GM21515 (cell line): ENCODE measurements at regions not wholly inside any gene's neighbourhood (a gene's known extent, or its start where the extent isn't known, plus 50 kb on each side); places are given as distances from the start of the nearest gene placed in this dataset.

Experiments
- ATAC-seq: cut with Tn5 transposase; IDR thresholded peaks from one replicate; pipeline ENCODE4 v1.9.1; 2021; ENCODE audit not compliant: unreplicated experiment

GRCh38 chr2:235390816-235391194, 103.0 kb upstream of the AGAP1 start:
- ATAC-seq = no peak

- ATAC-seq = no peak
Measured at GRCh38 chr2:235391921-235392615, 101.8 kb upstream of the AGAP1 start.

GRCh38 chr2:235394278-235394828, 99.5 kb upstream of the AGAP1 start:
- no peak for ATAC-seq

DNA sequence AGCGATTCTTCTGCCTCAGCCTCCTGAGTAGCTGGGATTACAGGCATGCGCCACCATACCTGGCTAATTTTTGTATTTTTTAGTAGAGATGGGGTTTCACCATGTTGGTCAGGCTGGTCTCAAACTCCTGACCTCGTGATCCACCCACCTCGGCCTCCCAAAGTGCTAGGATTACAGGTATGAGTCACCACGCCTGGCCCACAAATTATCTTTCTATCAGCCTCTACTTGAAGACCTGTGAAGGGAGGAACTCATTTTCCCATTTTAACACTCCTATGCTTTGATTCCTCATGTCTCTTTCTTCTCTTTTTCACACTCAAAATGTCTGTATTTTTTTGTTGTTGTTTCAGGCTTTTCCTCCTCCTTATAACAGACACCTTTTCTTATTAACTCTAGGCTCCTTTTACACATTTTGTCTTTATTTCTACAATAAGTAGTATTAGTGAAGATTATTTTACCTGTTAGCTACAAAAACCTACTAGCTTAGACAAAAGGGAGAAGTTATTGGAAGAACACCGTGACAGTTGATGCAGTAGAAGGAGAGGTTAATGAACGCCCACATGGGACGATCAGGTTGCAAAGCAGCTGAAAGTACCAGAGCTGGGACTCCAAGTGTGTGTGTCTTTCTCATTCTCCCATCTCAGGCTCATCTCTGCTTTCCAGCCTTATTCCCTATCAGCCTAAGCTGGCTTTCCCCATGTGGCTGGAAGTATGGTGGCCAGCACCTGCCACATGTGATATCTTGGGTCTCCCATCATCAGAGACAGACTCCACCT, 97.6 kb upstream of the AGAP1 start:
- no peak for ATAC-seq

DNA sequence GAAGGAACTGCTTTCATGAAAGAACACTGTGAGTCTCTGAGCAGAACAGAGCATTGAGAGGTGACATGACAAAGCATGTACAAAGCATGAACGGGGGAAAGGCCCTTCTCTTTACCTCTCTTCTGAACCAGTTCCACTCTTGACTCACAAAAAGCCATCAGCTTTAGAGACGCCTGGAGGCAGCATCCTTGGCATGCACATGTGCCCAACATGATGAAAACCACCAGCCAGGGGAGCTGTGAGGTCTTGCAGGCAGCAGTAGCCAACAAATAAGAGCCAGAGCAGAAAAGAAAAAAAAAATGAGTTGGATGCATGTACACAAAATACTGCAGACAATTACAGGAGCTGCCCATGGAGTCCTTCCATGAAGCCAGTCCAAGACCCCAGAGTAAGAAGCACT, 95.5 kb upstream of the AGAP1 start:
- no peak for ATAC-seq

- ATAC-seq = no peak
Measured at GRCh38 chr2:235399895-235400294, 93.9 kb upstream of the AGAP1 start.

GRCh38 chr2:235402422-235402821, 91.4 kb upstream of the AGAP1 start:
- no peak for ATAC-seq

DNA sequence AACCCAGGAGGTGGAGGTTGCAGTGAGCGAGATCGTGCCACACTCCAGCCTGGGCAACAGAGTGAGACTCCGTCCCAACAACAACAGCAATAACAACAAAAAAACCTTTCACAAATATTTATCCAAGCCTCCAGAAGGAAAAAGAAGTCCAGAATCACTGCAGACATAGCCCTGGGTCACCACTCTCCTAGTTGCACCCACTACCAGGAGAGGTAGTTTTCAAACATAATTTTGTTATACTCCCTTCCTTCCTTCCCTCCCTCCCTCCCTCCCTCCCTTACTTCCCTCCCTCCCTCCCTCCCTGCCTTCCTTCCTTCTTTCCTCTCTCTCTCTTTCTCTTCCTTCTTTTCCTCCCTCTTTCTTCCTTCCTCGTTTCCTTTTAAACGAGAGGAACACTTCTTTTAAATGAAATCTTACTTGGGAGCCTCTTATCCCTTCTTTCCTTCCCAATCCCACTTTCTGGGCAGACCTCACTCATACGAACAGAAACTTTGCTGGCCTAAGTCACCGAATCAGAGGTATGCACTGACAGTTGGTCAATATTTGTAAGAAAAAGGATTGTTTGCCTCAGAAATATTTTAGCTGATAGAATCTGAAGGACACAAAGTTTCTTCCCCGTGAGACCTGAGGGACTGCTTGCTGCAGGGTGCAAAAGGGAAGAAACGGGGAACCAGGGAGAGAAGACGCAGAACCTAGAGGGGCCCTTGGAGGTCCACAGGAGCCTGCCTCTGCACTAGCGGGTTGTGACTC, 88.1 kb upstream of the AGAP1 start:
- no peak for ATAC-seq

- no peak for ATAC-seq
Measured at GRCh38 chr2:235406430-235406829, 87.4 kb upstream of the AGAP1 start.

GRCh38 chr2:235411905-235412485, 81.8 kb upstream of the AGAP1 start:
- no peak for ATAC-seq

- ATAC-seq = no peak
Measured at GRCh38 chr2:235413064-235413463, 80.8 kb upstream of the AGAP1 start.

GRCh38 chr2:235414422-235414821, 79.4 kb upstream of the AGAP1 start:
- ATAC-seq = no peak

GRCh38 chr2:235416858-235417499, 76.9 kb upstream of the AGAP1 start:
- no peak for ATAC-seq

GRCh38 chr2:235418918-235419317, 74.9 kb upstream of the AGAP1 start:
- no peak for ATAC-seq

DNA sequence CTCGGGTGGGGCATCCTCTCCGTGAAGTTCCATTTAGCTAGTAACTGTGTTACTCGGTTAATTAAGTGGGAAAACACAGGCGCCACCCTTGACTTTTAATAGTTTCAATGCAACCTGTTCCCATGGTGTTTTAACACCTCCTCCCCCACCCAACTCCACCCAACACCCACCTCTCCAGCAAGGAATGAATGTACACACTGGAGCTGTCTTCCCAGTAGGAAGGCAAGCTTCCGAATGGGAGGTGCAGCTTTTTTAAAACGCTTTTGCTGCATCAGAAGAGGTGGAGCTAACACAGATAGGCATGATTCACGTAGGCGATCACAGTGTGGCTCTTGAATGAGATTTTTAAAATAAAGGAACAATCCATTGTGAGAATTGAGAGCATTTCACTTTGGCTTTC, 73.8 kb upstream of the AGAP1 start:
- no peak for ATAC-seq

GRCh38 chr2:235421618-235422017, 72.2 kb upstream of the AGAP1 start:
- no peak for ATAC-seq

GRCh38 chr2:235430366-235431083, 63.3 kb upstream of the AGAP1 start:
- ATAC-seq = no peak

GRCh38 chr2:235432741-235433520, 60.9 kb upstream of the AGAP1 start:
- no peak for ATAC-seq

- ATAC-seq = no peak
Measured at GRCh38 chr2:235433860-235434259, 60.0 kb upstream of the AGAP1 start.
